ENCODE measurements at regions not wholly inside any gene's neighbourhood (a gene's known extent, or its start where the extent isn't known, plus 50 kb on each side); places are given as distances from the start of the nearest gene placed in this dataset.

DNA sequence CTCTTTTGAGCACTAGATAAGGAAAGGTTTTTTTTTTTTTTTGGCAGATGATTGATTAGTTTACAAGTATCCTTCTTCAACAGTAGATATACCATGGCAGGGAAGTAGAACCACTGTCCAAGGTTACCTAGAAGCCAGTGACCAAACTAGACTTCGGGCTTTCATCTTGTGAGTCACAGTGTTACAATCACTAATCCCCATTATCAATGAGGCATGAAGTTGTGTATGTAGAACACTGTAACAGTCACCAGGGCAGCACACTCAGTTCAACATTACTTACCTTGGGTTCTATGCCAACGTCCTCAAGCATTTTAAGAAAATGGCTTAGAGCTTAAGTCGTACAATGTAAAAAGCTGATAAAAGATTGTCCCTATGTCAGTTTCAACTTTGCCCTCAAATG, 430.9 kb downstream of the ETS1 start:
- TF ChIP-seq, protein P1, sequence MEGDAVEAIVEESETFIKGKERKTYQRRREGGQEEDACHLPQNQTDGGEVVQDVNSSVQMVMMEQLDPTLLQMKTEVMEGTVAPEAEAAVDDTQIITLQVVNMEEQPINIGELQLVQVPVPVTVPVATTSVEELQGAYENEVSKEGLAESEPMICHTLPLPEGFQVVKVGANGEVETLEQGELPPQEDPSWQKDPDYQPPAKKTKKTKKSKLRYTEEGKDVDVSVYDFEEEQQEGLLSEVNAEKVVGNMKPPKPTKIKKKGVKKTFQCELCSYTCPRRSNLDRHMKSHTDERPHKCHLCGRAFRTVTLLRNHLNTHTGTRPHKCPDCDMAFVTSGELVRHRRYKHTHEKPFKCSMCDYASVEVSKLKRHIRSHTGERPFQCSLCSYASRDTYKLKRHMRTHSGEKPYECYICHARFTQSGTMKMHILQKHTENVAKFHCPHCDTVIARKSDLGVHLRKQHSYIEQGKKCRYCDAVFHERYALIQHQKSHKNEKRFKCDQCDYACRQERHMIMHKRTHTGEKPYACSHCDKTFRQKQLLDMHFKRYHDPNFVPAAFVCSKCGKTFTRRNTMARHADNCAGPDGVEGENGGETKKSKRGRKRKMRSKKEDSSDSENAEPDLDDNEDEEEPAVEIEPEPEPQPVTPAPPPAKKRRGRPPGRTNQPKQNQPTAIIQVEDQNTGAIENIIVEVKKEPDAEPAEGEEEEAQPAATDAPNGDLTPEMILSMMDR (conservative IDR thresholded peaks at IDR 0.05; ENCODE audit: low read depth in 2 of 2) = no peak
- TF ChIP-seq POLR2AphosphoS5 (IDR thresholded peaks at IDR 0.05; ENCODE audit: low read depth) = no peak
- no peak for TF ChIP-seq ZNF462 (CRISPR knock-in tag; IDR thresholded peaks at IDR 0.05)
- no peak for TF ChIP-seq EZH2phosphoT487 (IDR thresholded peaks at IDR 0.05; ENCODE audit: unreplicated experiment)
- TF ChIP-seq REST (IDR thresholded peaks at IDR 0.05; ENCODE audit: unreplicated experiment) = no peak
- no peak for TF ChIP-seq EZH2 (IDR thresholded peaks at IDR 0.05; ENCODE audit: low read depth, unreplicated experiment)
- no peak for TF ChIP-seq ZNF331 (CRISPR knock-in tag; IDR thresholded peaks at IDR 0.05; ENCODE audit: low read depth)
- TF ChIP-seq STAT1 (IDR thresholded peaks at IDR 0.05; ENCODE audit: unreplicated experiment) = no peak
- no peak for TF ChIP-seq ETS1 (IDR thresholded peaks at IDR 0.05)
- TF ChIP-seq CREB1 (CRISPR knock-in tag; IDR thresholded peaks at IDR 0.05; ENCODE audit: low read depth) = no peak
- no peak for TF ChIP-seq JUNB (IDR thresholded peaks at IDR 0.05; ENCODE audit: unreplicated experiment)
- no peak for TF ChIP-seq ZNF114 (CRISPR knock-in tag; IDR thresholded peaks at IDR 0.05)
- no peak for TF ChIP-seq NANOG (IDR thresholded peaks at IDR 0.05; ENCODE audit: borderline replicate concordance)

Data from GM23338 (cell line).